OCI-LY1 (cell line): ENCODE measurements at regions not wholly inside any gene's neighbourhood (a gene's known extent, or its start where the extent isn't known, plus 50 kb on each side); places are given as distances from the start of the nearest gene placed in this dataset.

Experiments used
- H2AFZ ChIP-seq: fragments of 200-600 bp; sonication (generic), shearing (Covaris generic); 2 replicates; pipeline ENCODE4 v1.6.0; 2014; ENCODE audit warnings: antibody characterized with exemption, mild to moderate bottlenecking, low read length
- H3F3A ChIP-seq: fragments of 200-600 bp; sonication (generic), shearing (Covaris generic); 2 replicates; pipeline ENCODE4 v1.6.0; 2014; ENCODE audit warnings: mild to moderate bottlenecking, antibody characterized with exemption, low read length, moderate library complexity; ENCODE audit not compliant: insufficient read depth
- H3K27ac ChIP-seq: fragments of 200-600 bp; sonication (generic); 2 replicates; pipeline ENCODE4 v1.5.1; 2014; ENCODE audit warnings: low read length, mixed run types, mild to moderate bottlenecking, low read depth; ENCODE audit not compliant: poor library complexity, severe bottlenecking
- H3K27me3 ChIP-seq: fragments of 200-600 bp; sonication (generic); 2 replicates; pipeline ENCODE4 v1.6.0; 2014; ENCODE audit warnings: antibody characterized with exemption, mild to moderate bottlenecking, low read length, moderate library complexity; ENCODE audit not compliant: insufficient read depth
- H3K36me3 ChIP-seq: fragments of 200-600 bp; sonication (generic); 2 replicates; pipeline ENCODE4 v1.6.1; 2014; ENCODE audit warnings: mild to moderate bottlenecking, antibody characterized with exemption, low read length, moderate library complexity, mixed read lengths; ENCODE audit not compliant: insufficient read depth
- H3K4me1 ChIP-seq: fragments of 200-600 bp; sonication (generic); 2 replicates; pipeline ENCODE4 v1.5.1; 2014; ENCODE audit warnings: mild to moderate bottlenecking, low read length, moderate library complexity; ENCODE audit not compliant: insufficient read depth, severe bottlenecking
- H3K4me2 ChIP-seq: fragments of 200-600 bp; sonication (generic), shearing (Covaris generic); 2 replicates; pipeline ENCODE4 v1.6.1; 2014; ENCODE audit warnings: low read length
- H3K4me3 ChIP-seq: fragments of 200-600 bp; sonication (generic); 2 replicates; pipeline ENCODE4 v1.5.1; 2014; ENCODE audit warnings: low read length, low read depth, mild to moderate bottlenecking, mixed read lengths; ENCODE audit not compliant: poor library complexity, severe bottlenecking
- H3K79me2 ChIP-seq: fragments of 200-600 bp; shearing (Covaris generic); 2 replicates; pipeline ENCODE4 v1.6.1; 2016; ENCODE audit warnings: mixed run types, low read length, mixed read lengths; ENCODE audit not compliant: insufficient read depth
- H3K9ac ChIP-seq: fragments of 200-600 bp; sonication (generic), shearing (Covaris generic); 2 replicates; pipeline ENCODE4 v1.6.1; 2014; ENCODE audit warnings: mild to moderate bottlenecking, low read length, mixed read lengths
- H3K9me2 ChIP-seq: fragments of 200-600 bp; sonication (generic), shearing (Covaris generic); 2 replicates; pipeline ENCODE4 v1.6.1; 2014; ENCODE audit warnings: low read depth, mild to moderate bottlenecking, low read length, mixed read lengths
- H3K9me3 ChIP-seq: fragments of 200-600 bp; shearing (Covaris generic); 2 replicates; pipeline ENCODE4 v1.6.1; 2014; ENCODE audit warnings: low read length, mixed read lengths
- H4K20me1 ChIP-seq: fragments of 200-600 bp; sonication (generic), shearing (Covaris generic); 2 replicates; pipeline ENCODE4 v1.6.0; 2016; ENCODE audit warnings: mild to moderate bottlenecking, low read length; ENCODE audit not compliant: insufficient read depth
- CTCF ChIP-seq: fragments of 200-600 bp; sonication (generic), shearing (Covaris generic); IDR thresholded peaks from 2 replicates; pipeline ENCODE4 v1.5.1; 2017; ENCODE audit warnings: mild to moderate bottlenecking, antibody characterized with exemption, low read length, moderate library complexity, mixed read lengths
- EZH2 ChIP-seq: fragments of 200-600 bp; sonication (generic), shearing (Covaris generic); IDR thresholded peaks from 2 replicates; pipeline ENCODE4 v1.8.0; 2017; ENCODE audit warnings: borderline replicate concordance, mixed run types, mild to moderate bottlenecking, antibody characterized with exemption, low read length, moderate library complexity, mixed read lengths

GRCh38 chr14:55899531-55899930 lies 218.7 kb upstream of the PELI2 start:
- Histone ChIP-seq H3K9me2 (no peaks in the 10 kb centered on the region), H3K4me1 (no peaks in the 10 kb centered on the region), H4K20me1 (no peaks in the 10 kb centered on the region), H3K36me3 (no peaks in the 10 kb centered on the region), H3K9ac (no peak overlapping the region), H3K9me3 (no peaks in the 10 kb centered on the region), H3K4me2 (no peak overlapping the region), H2AFZ (no peak overlapping the region), H3K79me2 (no peaks in the 10 kb centered on the region), H3K4me3 (no peak overlapping the region), H3K27me3 (no peaks in the 10 kb centered on the region), H3F3A (no peaks in the 10 kb centered on the region), H3K27ac (no peak overlapping the region)
- TF ChIP-seq EZH2 (no peak), CTCF (no peak)

- TF ChIP-seq EZH2 (no peak), CTCF (no peak)
- H3K4me2 ChIP-seq = no peak overlapping the region
- no peak overlapping the region for H3K4me3 ChIP-seq
- H3K9me3 ChIP-seq = no peaks in the 10 kb centered on the region
- H3K27me3 ChIP-seq = no peaks in the 10 kb centered on the region
- no peaks in the 10 kb centered on the region for H3K36me3 ChIP-seq
- no peaks in the 10 kb centered on the region for H3K9me2 ChIP-seq
- no peaks in the 10 kb centered on the region for H3K4me1 ChIP-seq
- H2AFZ ChIP-seq = no peak overlapping the region
- H3K27ac ChIP-seq = no peak overlapping the region
- no peaks in the 10 kb centered on the region for H3F3A ChIP-seq
- H4K20me1 ChIP-seq = no peaks in the 10 kb centered on the region
- H3K9ac ChIP-seq = no peak overlapping the region
- H3K79me2 ChIP-seq = no peaks in the 10 kb centered on the region
These were observed 217.5 kb upstream of the PELI2 start for GRCh38 chr14:55900749-55901148.

- H3K79me2 ChIP-seq = no peaks in the 10 kb centered on the region
- no peaks in the 10 kb centered on the region for H3K4me1 ChIP-seq
- no peaks in the 10 kb centered on the region for H3K36me3 ChIP-seq
- H2AFZ ChIP-seq = no peak overlapping the region
- H3K4me3 ChIP-seq = no peak overlapping the region
- H3K27me3 ChIP-seq = no peaks in the 10 kb centered on the region
- H3K9ac ChIP-seq = no peak overlapping the region
- H3K9me3 ChIP-seq = no peaks in the 10 kb centered on the region
- no peaks in the 10 kb centered on the region for H3F3A ChIP-seq
- H3K4me2 ChIP-seq = no peak overlapping the region
- no peak for TF ChIP-seq EZH2
- no peak for TF ChIP-seq CTCF
- H3K27ac ChIP-seq = no peak overlapping the region
- no peaks in the 10 kb centered on the region for H3K9me2 ChIP-seq
- no peaks in the 10 kb centered on the region for H4K20me1 ChIP-seq
These were observed 216.9 kb upstream of the PELI2 start for GRCh38 chr14:55901291-55901690.
